B cell (primary cell): ENCODE measurements at regions not wholly inside any gene's neighbourhood (a gene's known extent, or its start where the extent isn't known, plus 50 kb on each side); places are given as distances from the start of the nearest gene placed in this dataset.

Experiments
- CTCF ChIP-seq: fragments of 200-600 bp; IDR thresholded peaks from one replicate; pipeline ENCODE4 v1.8.0; 2022; ENCODE audit warnings: antibody characterized with exemption, mild to moderate bottlenecking
- EZH2 ChIP-seq: IDR thresholded peaks from 2 replicates; pipeline ENCODE4 v1.6.1; 2012; ENCODE audit warnings: borderline replicate concordance, low read depth, mild to moderate bottlenecking, moderate library complexity, low read length; ENCODE audit not compliant: insufficient read depth, poor library complexity, severe bottlenecking

GRCh38 chr4:62533573-62533972, 1333.4 kb downstream of the ADGRL3 start:
- TF ChIP-seq CTCF (no peak), EZH2 (no peak)
